ENCODE measurements at regions not wholly inside any gene's neighbourhood (a gene's known extent, or its start where the extent isn't known, plus 50 kb on each side); places are given as distances from the start of the nearest gene placed in this dataset.
"Not testable (repeated sequence)": the region's sequence is repeated elsewhere in the genome, so short reads cannot be mapped to it uniquely, and the experiment has no call there.

DNA sequence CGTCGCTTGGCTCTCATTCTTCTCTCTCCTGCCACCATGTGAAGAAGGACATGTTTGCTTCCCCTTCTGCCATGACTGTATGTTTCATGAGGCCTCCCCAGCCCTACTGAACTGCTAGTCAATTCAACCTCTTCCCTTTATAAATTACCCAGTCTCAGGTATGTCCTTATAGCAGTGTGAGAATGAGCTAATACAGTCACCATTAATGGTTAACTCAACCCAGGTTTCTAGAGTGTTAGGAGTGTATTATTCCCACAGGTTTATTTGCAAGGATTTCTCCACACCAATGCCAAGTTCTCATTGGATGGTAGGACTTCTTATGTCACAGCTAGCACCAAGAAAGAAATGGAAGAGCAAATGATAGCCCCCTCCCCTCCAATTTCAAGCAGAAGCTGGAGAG, 71.9 kb downstream of the DYNAP start:
- Histone ChIP-seq H3K27ac (ENCODE audit: low read depth, low read length) (no peak overlapping the region), H3K4me2 (ENCODE audit: low read length) (no peak overlapping the region), H3K4me1 (ENCODE audit: control insufficient read depth, low read depth, low read length) (no peaks in the 10 kb centered on the region), H3K36me3 (ENCODE audit: control insufficient read depth, insufficient read depth, low read length) (no peaks in the 10 kb centered on the region), H3K79me2 (ENCODE audit: control insufficient read depth, insufficient read depth, low read length) (no peaks in the 10 kb centered on the region), H3K56ac (ENCODE audit: low read length) (no peak overlapping the region), H3K18ac (ENCODE audit: low read length) (no peak overlapping the region), H2BK15ac (replicated peaks; ENCODE audit: low read depth) (no peak overlapping the region), H2BK5ac (ENCODE audit: low read length) (no peak overlapping the region), H3K4me3 (ENCODE audit: low read length) (no peak overlapping the region), H3K9ac (ENCODE audit: low read length) (no peak overlapping the region), H4K5ac (ENCODE audit: low read length) (no peak overlapping the region), H2AK5ac (ENCODE audit: low read length) (no peak overlapping the region), H3K4ac (ENCODE audit: low read depth, low read length) (no peak overlapping the region), H3K23ac (ENCODE audit: low read length) (no peak overlapping the region), H4K8ac (ENCODE audit: low read depth, low read length) (no peak overlapping the region), H2BK120ac (ENCODE audit: low read depth, low read length) (no peak overlapping the region), H3K79me1 (ENCODE audit: low read length) (no peaks in the 10 kb centered on the region), H3K27me3 (ENCODE audit: insufficient read depth, low read length, poor library complexity) (no peaks in the 10 kb centered on the region)
- no peak for DNase-seq
- WGBS (ENCODE audit: extremely low coverage, insufficient coverage, low lambda C conversion rate): no CpG with 5 or more reads among the region's 2 CpGs

DNA sequence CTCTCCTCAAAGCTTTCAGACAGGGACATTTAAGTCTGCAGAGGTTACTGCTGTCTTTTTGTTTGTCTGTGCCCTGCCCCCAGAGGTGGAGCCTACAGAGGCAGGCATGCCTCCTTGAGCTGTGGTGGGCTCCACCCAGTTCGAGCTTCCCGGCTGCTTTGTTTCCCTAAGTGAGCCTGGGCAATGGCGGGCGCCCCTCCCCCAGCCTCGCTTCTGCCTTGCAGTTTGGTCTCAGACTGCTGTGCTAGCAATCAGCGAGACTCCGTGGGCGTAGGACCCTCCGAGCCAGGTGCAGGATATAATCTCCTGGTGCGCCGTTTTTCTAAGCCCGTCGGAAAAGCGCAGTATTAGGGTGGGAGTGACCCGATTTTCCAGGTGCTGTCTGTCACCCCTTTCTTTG, 78.7 kb downstream of the DYNAP start:
- WGBS (ENCODE audit: extremely low coverage, insufficient coverage, low lambda C conversion rate): no CpG with 5 or more reads among the region's 15 CpGs
- H3K18ac ChIP-seq (ENCODE audit: low read length); H3K36me3 ChIP-seq (ENCODE audit: control insufficient read depth, insufficient read depth, low read length); H3K4ac ChIP-seq (ENCODE audit: low read depth, low read length); H3K4me2 ChIP-seq (ENCODE audit: low read length); H3K56ac ChIP-seq (ENCODE audit: low read length); H3K27me3 ChIP-seq (ENCODE audit: insufficient read depth, low read length, poor library complexity); H4K8ac ChIP-seq (ENCODE audit: low read depth, low read length); H3K9ac ChIP-seq (ENCODE audit: low read length); H2BK120ac ChIP-seq (ENCODE audit: low read depth, low read length); H2AK5ac ChIP-seq (ENCODE audit: low read length); H3K4me3 ChIP-seq (ENCODE audit: low read length); H3K79me1 ChIP-seq (ENCODE audit: low read length); H3K79me2 ChIP-seq (ENCODE audit: control insufficient read depth, insufficient read depth, low read length); H2BK5ac ChIP-seq (ENCODE audit: low read length); H3K4me1 ChIP-seq (ENCODE audit: control insufficient read depth, low read depth, low read length); H4K5ac ChIP-seq (ENCODE audit: low read length); DNase-seq; H3K27ac ChIP-seq (ENCODE audit: low read depth, low read length); H3K23ac ChIP-seq (ENCODE audit: low read length); H2BK15ac ChIP-seq (replicated peaks; ENCODE audit: low read depth): not testable (repeated sequence)

DNA sequence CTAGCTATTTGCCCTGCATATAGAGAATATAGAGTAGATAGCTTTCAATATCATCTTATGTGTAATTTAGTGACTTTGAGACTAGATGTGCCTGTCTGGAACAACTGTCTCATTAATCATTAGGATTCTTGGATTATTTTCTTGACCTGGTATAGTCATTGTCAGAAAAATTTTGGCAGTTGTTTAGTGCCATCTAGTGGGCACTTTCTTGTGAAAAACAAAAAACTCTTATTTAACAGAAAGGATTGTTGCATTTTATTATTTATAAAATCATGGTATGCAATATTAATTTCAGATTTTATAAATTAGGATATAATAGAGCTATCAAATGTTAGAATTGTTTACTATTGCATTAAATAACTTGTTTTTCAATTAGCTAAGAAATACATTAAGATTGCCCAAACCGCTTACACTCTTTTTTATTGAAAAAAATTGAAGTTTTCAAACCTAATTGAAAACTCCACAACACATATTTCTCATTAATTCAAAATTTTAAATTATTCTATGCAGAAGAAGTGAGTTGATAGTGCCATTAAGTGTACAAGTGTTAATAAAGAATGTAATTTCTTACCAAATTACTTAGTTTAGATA, 80.3 kb downstream of the DYNAP start:
- no peak overlapping the region for H2BK5ac ChIP-seq (ENCODE audit: low read length)
- H4K8ac ChIP-seq (ENCODE audit: low read depth, low read length): no peak overlapping the region
- H3K23ac ChIP-seq (ENCODE audit: low read length): no peak overlapping the region
- no peaks in the 10 kb centered on the region for H3K79me1 ChIP-seq (ENCODE audit: low read length)
- no peak overlapping the region for H2BK15ac ChIP-seq (replicated peaks; ENCODE audit: low read depth)
- H3K4me1 ChIP-seq (ENCODE audit: control insufficient read depth, low read depth, low read length): no peaks in the 10 kb centered on the region
- H3K36me3 ChIP-seq (ENCODE audit: control insufficient read depth, insufficient read depth, low read length): no peaks in the 10 kb centered on the region
- DNase-seq: peak; percentile 27
- no peak overlapping the region for H3K56ac ChIP-seq (ENCODE audit: low read length)
- no peak overlapping the region for H3K18ac ChIP-seq (ENCODE audit: low read length)
- no peak overlapping the region for H3K4ac ChIP-seq (ENCODE audit: low read depth, low read length)
- H3K4me3 ChIP-seq (ENCODE audit: low read length): no peak overlapping the region
- H3K27me3 ChIP-seq (ENCODE audit: insufficient read depth, low read length, poor library complexity): no peaks in the 10 kb centered on the region
- H2AK5ac ChIP-seq (ENCODE audit: low read length): no peak overlapping the region
- 100% methylated on average over 1 of the region's 1 CpG for WGBS (ENCODE audit: extremely low coverage, insufficient coverage, low lambda C conversion rate)
- H2BK120ac ChIP-seq (ENCODE audit: low read depth, low read length): no peak overlapping the region
- no peak overlapping the region for H3K27ac ChIP-seq (ENCODE audit: low read depth, low read length)
- H4K5ac ChIP-seq (ENCODE audit: low read length): no peak overlapping the region
- H3K4me2 ChIP-seq (ENCODE audit: low read length): no peak overlapping the region
- no peaks in the 10 kb centered on the region for H3K79me2 ChIP-seq (ENCODE audit: control insufficient read depth, insufficient read depth, low read length)
- no peak overlapping the region for H3K9ac ChIP-seq (ENCODE audit: low read length)

DNA sequence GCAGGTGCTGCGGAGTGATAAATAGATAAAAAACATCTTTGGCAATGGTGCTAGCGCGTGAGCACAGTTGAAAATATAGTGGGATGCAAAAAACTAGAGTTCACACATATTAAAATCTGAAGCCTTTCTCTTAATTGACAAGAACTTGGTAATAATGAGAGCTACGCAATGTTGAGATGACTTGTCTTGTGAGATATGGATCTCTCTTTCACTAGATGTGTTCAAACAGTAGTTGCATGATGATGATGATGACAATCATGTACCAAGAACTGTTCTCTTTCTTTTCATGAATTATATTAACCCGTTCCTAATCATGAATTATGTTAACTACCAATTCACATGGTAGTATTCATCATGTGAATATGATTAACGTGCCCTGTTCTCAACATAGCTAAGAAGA, 81.1 kb downstream of the DYNAP start:
- DNase-seq: no peak
- H4K8ac ChIP-seq (ENCODE audit: low read depth, low read length): no peak overlapping the region
- no peaks in the 10 kb centered on the region for H3K27me3 ChIP-seq (ENCODE audit: insufficient read depth, low read length, poor library complexity)
- H2BK120ac ChIP-seq (ENCODE audit: low read depth, low read length): no peak overlapping the region
- no peak overlapping the region for H2BK15ac ChIP-seq (replicated peaks; ENCODE audit: low read depth)
- no peaks in the 10 kb centered on the region for H3K36me3 ChIP-seq (ENCODE audit: control insufficient read depth, insufficient read depth, low read length)
- H3K79me2 ChIP-seq (ENCODE audit: control insufficient read depth, insufficient read depth, low read length): no peaks in the 10 kb centered on the region
- no peaks in the 10 kb centered on the region for H3K79me1 ChIP-seq (ENCODE audit: low read length)
- H3K9ac ChIP-seq (ENCODE audit: low read length): no peak overlapping the region
- no peak overlapping the region for H2AK5ac ChIP-seq (ENCODE audit: low read length)
- no peak overlapping the region for H2BK5ac ChIP-seq (ENCODE audit: low read length)
- H3K4me1 ChIP-seq (ENCODE audit: control insufficient read depth, low read depth, low read length): no peaks in the 10 kb centered on the region
- no peak overlapping the region for H3K4me3 ChIP-seq (ENCODE audit: low read length)
- no peak overlapping the region for H3K4me2 ChIP-seq (ENCODE audit: low read length)
- no CpG with 5 or more reads among the region's 6 CpGs for WGBS (ENCODE audit: extremely low coverage, insufficient coverage, low lambda C conversion rate)
- no peak overlapping the region for H3K56ac ChIP-seq (ENCODE audit: low read length)
- H3K18ac ChIP-seq (ENCODE audit: low read length): no peak overlapping the region
- H3K23ac ChIP-seq (ENCODE audit: low read length): no peak overlapping the region
- no peak overlapping the region for H3K27ac ChIP-seq (ENCODE audit: low read depth, low read length)
- H4K5ac ChIP-seq (ENCODE audit: low read length): no peak overlapping the region
- no peak overlapping the region for H3K4ac ChIP-seq (ENCODE audit: low read depth, low read length)

DNA sequence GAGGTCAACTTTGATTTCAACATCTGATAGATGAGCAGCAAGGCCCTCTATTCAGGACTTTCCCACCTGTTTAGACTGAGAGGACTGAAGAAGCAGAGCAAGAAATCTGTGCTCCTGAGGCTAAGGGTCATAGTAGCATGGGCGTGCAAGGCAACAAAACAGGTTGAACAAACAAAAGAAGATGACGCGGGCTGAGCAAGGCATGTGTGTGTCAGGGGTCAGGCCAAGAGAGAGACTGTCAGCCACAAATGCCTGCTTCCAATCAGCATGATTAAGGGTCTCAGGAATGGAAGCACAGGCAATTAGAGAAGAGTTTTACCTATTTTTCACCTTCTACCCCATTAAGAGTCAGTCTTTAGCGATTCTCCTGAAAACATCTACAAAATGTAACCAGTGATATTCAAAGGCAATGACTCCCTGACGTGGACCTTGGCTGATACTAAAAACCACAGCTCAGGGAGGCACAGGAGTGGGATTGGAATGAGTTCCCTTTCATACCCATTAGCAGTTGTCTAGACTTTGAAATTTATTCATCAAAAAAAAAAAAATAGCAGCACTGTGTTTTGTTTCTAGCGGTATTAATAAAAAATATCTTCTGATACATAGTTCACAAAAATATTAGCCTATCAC, 81.9 kb downstream of the DYNAP start:
- no peak for DNase-seq
- Histone ChIP-seq H3K56ac (ENCODE audit: low read length) (no peak overlapping the region), H3K4me3 (ENCODE audit: low read length) (no peak overlapping the region), H3K4me1 (ENCODE audit: control insufficient read depth, low read depth, low read length) (no peaks in the 10 kb centered on the region), H4K5ac (ENCODE audit: low read length) (no peak overlapping the region), H4K8ac (ENCODE audit: low read depth, low read length) (no peak overlapping the region), H3K79me1 (ENCODE audit: low read length) (no peaks in the 10 kb centered on the region), H3K4ac (ENCODE audit: low read depth, low read length) (no peak overlapping the region), H3K23ac (ENCODE audit: low read length) (no peak overlapping the region), H3K4me2 (ENCODE audit: low read length) (no peak overlapping the region), H2BK5ac (ENCODE audit: low read length) (no peak overlapping the region), H3K27me3 (ENCODE audit: insufficient read depth, low read length, poor library complexity) (no peaks in the 10 kb centered on the region), H3K79me2 (ENCODE audit: control insufficient read depth, insufficient read depth, low read length) (no peaks in the 10 kb centered on the region), H3K18ac (ENCODE audit: low read length) (no peak overlapping the region), H3K36me3 (ENCODE audit: control insufficient read depth, insufficient read depth, low read length) (no peaks in the 10 kb centered on the region), H3K27ac (ENCODE audit: low read depth, low read length) (no peak overlapping the region), H3K9ac (ENCODE audit: low read length) (no peak overlapping the region), H2BK15ac (replicated peaks; ENCODE audit: low read depth) (no peak overlapping the region), H2AK5ac (ENCODE audit: low read length) (no peak overlapping the region), H2BK120ac (ENCODE audit: low read depth, low read length) (no peak overlapping the region)
- no CpG with 5 or more reads among the region's 6 CpGs for WGBS (ENCODE audit: extremely low coverage, insufficient coverage, low lambda C conversion rate)

DNA sequence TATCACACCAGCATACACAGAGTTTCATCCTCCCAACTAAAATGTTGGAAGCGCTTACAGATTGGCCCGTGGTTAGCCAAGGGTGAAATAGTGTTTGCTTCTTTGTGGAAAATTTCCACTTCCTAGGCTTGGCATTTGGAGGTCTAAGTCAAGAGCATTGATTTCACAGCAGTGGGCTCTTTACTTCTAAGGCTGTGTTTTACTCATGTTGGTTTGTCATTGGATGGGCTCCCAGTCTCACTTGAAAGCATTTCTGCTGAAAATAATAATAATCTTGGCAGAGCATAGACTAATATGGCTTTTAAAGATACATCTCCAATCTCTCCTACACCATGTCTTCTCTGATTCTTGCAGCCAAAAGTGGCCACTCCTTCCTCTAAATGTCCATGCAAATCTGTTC, 82.9 kb downstream of the DYNAP start:
- H4K5ac ChIP-seq (ENCODE audit: low read length): no peak overlapping the region
- H2BK15ac ChIP-seq (replicated peaks; ENCODE audit: low read depth): no peak overlapping the region
- no peak overlapping the region for H2AK5ac ChIP-seq (ENCODE audit: low read length)
- no peak overlapping the region for H3K4me3 ChIP-seq (ENCODE audit: low read length)
- H4K8ac ChIP-seq (ENCODE audit: low read depth, low read length): no peak overlapping the region
- no peaks in the 10 kb centered on the region for H3K36me3 ChIP-seq (ENCODE audit: control insufficient read depth, insufficient read depth, low read length)
- no peak overlapping the region for H2BK120ac ChIP-seq (ENCODE audit: low read depth, low read length)
- no peak overlapping the region for H3K9ac ChIP-seq (ENCODE audit: low read length)
- H3K4ac ChIP-seq (ENCODE audit: low read depth, low read length): no peak overlapping the region
- no peak overlapping the region for H3K4me2 ChIP-seq (ENCODE audit: low read length)
- no peaks in the 10 kb centered on the region for H3K27me3 ChIP-seq (ENCODE audit: insufficient read depth, low read length, poor library complexity)
- H3K4me1 ChIP-seq (ENCODE audit: control insufficient read depth, low read depth, low read length): no peaks in the 10 kb centered on the region
- no peak overlapping the region for H3K23ac ChIP-seq (ENCODE audit: low read length)
- no peak overlapping the region for H3K27ac ChIP-seq (ENCODE audit: low read depth, low read length)
- H2BK5ac ChIP-seq (ENCODE audit: low read length): no peak overlapping the region
- no peaks in the 10 kb centered on the region for H3K79me1 ChIP-seq (ENCODE audit: low read length)
- H3K18ac ChIP-seq (ENCODE audit: low read length): no peak overlapping the region
- H3K56ac ChIP-seq (ENCODE audit: low read length): no peak overlapping the region
- no CpG with 5 or more reads among the region's 2 CpGs for WGBS (ENCODE audit: extremely low coverage, insufficient coverage, low lambda C conversion rate)
- DNase-seq: no peak
- no peaks in the 10 kb centered on the region for H3K79me2 ChIP-seq (ENCODE audit: control insufficient read depth, insufficient read depth, low read length)

Data from mesendoderm (in vitro differentiated cells).